Upper lobe of left lung (tissue), 4 donors: ENCODE measurements at regions not wholly inside any gene's neighbourhood (a gene's known extent, or its start where the extent isn't known, plus 50 kb on each side); places are given as distances from the start of the nearest gene placed in this dataset.

ENCODE experiments used
- POLR2A ChIP-seq, 4 donors: fragments of 450-650 bp; IDR thresholded peaks; one replicate each; pipeline ENCODE4 v1.5.1; 2016 to 2017; ENCODE audit warnings: antibody characterized with exemption in 4 of 4, mild to moderate bottlenecking in 2 of 4
- POLR2AphosphoS5 ChIP-seq, 2 donors: sonication (generic); formaldehyde crosslinking; IDR thresholded peaks; one replicate each; pipeline ENCODE4 v1.5.1; 2017; ENCODE audit warnings: antibody characterized with exemption in 2 of 2
- TF ChIP-seq, protein P1 (sequence below), 6 experiments: fragments of 450-650 bp in 4 of 6; fragments of 200-600 bp in 2 of 6; sonication (generic) in 2 of 6; IDR thresholded peaks; one replicate each; pipeline ENCODE4 v1.5.1; 2016 to 2019; ENCODE audit warnings: antibody characterized with exemption in 6 of 6

DNA sequence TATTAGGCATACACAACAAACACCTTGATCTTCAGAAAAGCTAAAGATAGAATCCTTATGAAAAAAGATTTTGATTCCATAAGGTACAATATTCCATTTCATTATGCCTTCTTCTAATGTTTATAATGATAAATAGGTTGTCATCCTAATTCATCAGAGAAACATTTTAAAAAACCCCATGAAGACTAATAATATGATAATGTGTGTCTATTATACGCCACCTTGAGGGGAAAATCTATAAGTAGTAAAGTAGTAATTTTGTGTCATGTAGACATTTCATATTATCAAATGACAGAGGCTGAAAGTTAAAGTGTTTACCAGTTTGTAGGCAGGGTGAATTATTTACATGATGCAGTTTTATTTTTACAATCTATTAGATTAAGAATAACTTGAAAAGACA, 524.3 kb downstream of the GBE1 start:
- TF ChIP-seq, protein P1, sequence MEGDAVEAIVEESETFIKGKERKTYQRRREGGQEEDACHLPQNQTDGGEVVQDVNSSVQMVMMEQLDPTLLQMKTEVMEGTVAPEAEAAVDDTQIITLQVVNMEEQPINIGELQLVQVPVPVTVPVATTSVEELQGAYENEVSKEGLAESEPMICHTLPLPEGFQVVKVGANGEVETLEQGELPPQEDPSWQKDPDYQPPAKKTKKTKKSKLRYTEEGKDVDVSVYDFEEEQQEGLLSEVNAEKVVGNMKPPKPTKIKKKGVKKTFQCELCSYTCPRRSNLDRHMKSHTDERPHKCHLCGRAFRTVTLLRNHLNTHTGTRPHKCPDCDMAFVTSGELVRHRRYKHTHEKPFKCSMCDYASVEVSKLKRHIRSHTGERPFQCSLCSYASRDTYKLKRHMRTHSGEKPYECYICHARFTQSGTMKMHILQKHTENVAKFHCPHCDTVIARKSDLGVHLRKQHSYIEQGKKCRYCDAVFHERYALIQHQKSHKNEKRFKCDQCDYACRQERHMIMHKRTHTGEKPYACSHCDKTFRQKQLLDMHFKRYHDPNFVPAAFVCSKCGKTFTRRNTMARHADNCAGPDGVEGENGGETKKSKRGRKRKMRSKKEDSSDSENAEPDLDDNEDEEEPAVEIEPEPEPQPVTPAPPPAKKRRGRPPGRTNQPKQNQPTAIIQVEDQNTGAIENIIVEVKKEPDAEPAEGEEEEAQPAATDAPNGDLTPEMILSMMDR (IDR thresholded peaks at IDR 0.05), result no peak
- no peak for TF ChIP-seq POLR2AphosphoS5 (IDR thresholded peaks at IDR 0.05)
- no peak for TF ChIP-seq POLR2A (IDR thresholded peaks at IDR 0.05)
